Parathyroid adenoma (tissue), 2 donors: ENCODE measurements at regions not wholly inside any gene's neighbourhood (a gene's known extent, or its start where the extent isn't known, plus 50 kb on each side); places are given as distances from the start of the nearest gene placed in this dataset.

Experiments used
- H2AFZ ChIP-seq: fragments of 300-600 bp; sonication (generic); one replicate; pipeline ENCODE4 v1.7.0; 2017; ENCODE audit warnings: antibody characterized with exemption, mild to moderate bottlenecking
- H3K27ac ChIP-seq: fragments of 300-600 bp; sonication (generic); one replicate; pipeline ENCODE4 v1.7.0; 2017
- H3K27me3 ChIP-seq: fragments of 300-600 bp; sonication (generic); one replicate; pipeline ENCODE4 v1.7.0; 2017; ENCODE audit warnings: low read length; ENCODE audit not compliant: control insufficient read depth, insufficient read depth
- H3K36me3 ChIP-seq: fragments of 300-600 bp; sonication (generic); one replicate; pipeline ENCODE4 v1.7.0; 2017; ENCODE audit warnings: low read length; ENCODE audit not compliant: control insufficient read depth, insufficient read depth
- H3K4me1 ChIP-seq: fragments of 300-600 bp; sonication (generic); one replicate; pipeline ENCODE4 v1.7.0; 2017; ENCODE audit warnings: control low read depth
- H3K4me2 ChIP-seq: fragments of 300-600 bp; sonication (generic); one replicate; pipeline ENCODE4 v1.7.0; 2017; ENCODE audit warnings: low read length
- H3K4me3 ChIP-seq: fragments of 300-600 bp; sonication (generic); one replicate; pipeline ENCODE4 v1.7.0; 2017; ENCODE audit warnings: low read depth, low read length
- H3K79me2 ChIP-seq: fragments of 300-600 bp; sonication (generic); one replicate; pipeline ENCODE4 v1.7.0; 2017; ENCODE audit warnings: control low read depth
- H3K9ac ChIP-seq: fragments of 300-600 bp; sonication (generic); one replicate; pipeline ENCODE4 v1.7.0; 2017; ENCODE audit warnings: mild to moderate bottlenecking
- H3K9me3 ChIP-seq: fragments of 300-600 bp; sonication (generic); one replicate; pipeline ENCODE4 v1.7.0; 2017; ENCODE audit warnings: low read length; ENCODE audit not compliant: control insufficient read depth
- TF ChIP-seq, protein P1 (sequence below): fragments of 300-600 bp; sonication (generic); IDR thresholded peaks from one replicate; pipeline ENCODE4 v1.7.0; 2017; ENCODE audit warnings: antibody characterized with exemption, mild to moderate bottlenecking
- donor health status: primary hyperparathyroidism.

DNA sequence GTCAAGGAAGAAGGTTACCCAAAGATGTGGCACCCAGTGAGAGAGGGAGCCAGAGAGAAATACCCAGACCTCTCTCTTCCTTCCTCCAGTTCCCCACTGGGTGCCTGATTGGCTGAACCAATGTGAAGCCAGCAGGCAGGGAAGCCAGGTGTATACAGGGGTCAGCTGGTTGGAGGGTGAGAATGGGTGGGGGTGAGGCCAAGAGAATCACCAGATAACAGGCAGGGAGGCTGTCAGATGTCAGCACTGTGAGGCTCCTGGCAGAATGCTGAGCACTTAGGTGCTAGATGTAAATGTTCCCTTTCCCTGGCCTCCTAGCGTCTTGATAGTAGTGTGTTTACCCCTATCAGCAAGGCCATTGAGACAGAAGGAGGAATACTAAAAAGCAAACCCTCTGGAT is 104.0 kb upstream of the MGAT5 start:
- Histone ChIP-seq H3K4me3 (no peak overlapping the region), H3K4me1 (no peaks in the 10 kb centered on the region), H3K27ac (no peak overlapping the region)

DNA sequence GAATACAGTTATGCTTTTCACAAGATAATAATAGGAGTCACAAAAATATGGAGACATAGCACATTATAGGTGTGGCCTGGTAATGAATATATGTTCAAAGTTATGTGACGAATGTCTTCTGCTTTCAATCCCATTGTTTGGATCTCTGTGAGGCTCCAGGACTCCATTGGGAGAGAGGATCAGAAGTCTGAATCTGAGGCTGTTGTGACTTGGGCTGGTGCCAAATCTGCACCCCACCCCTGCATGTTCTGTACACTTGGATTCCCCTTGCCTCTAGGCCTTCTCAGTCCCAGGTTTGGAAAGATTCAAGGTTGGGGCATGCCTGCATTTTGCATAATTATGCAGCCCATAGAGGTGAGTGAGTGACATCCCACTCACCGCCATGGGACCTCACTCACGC is 103.1 kb upstream of the MGAT5 start:
- TF ChIP-seq, protein P1, sequence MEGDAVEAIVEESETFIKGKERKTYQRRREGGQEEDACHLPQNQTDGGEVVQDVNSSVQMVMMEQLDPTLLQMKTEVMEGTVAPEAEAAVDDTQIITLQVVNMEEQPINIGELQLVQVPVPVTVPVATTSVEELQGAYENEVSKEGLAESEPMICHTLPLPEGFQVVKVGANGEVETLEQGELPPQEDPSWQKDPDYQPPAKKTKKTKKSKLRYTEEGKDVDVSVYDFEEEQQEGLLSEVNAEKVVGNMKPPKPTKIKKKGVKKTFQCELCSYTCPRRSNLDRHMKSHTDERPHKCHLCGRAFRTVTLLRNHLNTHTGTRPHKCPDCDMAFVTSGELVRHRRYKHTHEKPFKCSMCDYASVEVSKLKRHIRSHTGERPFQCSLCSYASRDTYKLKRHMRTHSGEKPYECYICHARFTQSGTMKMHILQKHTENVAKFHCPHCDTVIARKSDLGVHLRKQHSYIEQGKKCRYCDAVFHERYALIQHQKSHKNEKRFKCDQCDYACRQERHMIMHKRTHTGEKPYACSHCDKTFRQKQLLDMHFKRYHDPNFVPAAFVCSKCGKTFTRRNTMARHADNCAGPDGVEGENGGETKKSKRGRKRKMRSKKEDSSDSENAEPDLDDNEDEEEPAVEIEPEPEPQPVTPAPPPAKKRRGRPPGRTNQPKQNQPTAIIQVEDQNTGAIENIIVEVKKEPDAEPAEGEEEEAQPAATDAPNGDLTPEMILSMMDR = no peak
- Histone ChIP-seq H3K4me1 (no peaks in the 10 kb centered on the region), H3K27me3 (no peaks in the 10 kb centered on the region), H3K9me3 (no peaks in the 10 kb centered on the region), H3K79me2 (peaks cover 20% of the 10 kb centered on the region), H3K27ac (no peak overlapping the region), H3K9ac (no peak overlapping the region), H2AFZ (no peak overlapping the region), H3K36me3 (no peaks in the 10 kb centered on the region), H3K4me2 (no peak overlapping the region), H3K4me3 (no peak overlapping the region)

More for the DNA sequence above, 104.0 kb upstream of the MGAT5 start:
- no peak overlapping the region for H2AFZ ChIP-seq
- H3K27me3 ChIP-seq = no peaks in the 10 kb centered on the region
- no peaks in the 10 kb centered on the region for H3K36me3 ChIP-seq
- TF ChIP-seq, protein P1 = no peak
- no peak overlapping the region for H3K4me2 ChIP-seq
- H3K79me2 ChIP-seq = peaks cover 18% of the 10 kb centered on the region
- no peaks in the 10 kb centered on the region for H3K9me3 ChIP-seq
- H3K9ac ChIP-seq = no peak overlapping the region

DNA sequence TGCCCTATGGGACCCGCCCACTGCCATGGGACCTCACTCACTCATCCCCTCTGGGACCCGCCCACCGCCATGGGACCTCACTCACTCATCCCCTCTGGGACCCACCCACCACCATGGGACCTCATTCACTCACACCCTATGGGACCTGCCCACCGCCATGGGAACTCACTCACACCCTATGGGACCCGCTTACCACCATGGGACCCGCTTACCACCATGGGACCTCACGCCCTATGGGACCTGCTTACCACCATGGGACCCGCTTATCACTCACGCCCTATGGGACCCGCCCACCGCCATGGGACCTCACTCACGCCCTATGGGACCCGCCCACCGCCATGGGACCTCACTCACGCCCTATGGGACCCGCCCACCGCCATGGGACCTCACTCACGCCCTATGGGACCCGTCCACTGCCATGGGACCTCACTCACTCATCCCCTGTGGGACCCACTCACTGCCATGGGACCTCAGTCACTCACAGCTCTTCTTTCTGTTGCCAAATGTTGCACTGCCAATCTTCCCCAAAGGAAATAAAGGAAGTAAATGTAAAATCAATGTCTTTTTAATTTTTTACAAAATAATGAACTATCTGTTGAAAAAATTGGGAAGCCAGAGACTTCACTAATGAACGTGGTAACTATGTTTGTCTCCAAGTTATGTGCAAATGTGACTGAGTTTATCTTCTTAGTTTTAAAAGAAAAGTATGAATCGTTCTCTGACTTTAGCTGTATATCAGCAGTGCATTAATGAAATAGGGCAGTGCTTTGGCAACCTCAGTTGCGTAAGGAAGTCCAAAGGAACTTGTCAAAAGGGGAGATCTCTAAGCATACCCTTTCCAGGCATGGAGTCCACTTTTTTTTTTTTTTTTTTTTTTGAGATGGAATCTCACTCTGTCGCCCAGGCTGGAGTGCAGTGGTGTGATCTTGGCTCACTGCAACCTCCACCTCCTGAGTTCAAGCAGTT is 101.5 kb upstream of the MGAT5 start:
- Histone ChIP-seq H3K9me3 (no peaks in the 10 kb centered on the region), H3K36me3 (no peaks in the 10 kb centered on the region), H3K27me3 (no peaks in the 10 kb centered on the region), H3K4me2 (no peak overlapping the region), H3K4me3 (no peak overlapping the region), H2AFZ (no peak overlapping the region), H3K9ac (no peak overlapping the region), H3K79me2 (peaks cover 34% of the 10 kb centered on the region), H3K4me1 (no peaks in the 10 kb centered on the region), H3K27ac (no peak overlapping the region)
- TF ChIP-seq, protein P1 = no peak

DNA sequence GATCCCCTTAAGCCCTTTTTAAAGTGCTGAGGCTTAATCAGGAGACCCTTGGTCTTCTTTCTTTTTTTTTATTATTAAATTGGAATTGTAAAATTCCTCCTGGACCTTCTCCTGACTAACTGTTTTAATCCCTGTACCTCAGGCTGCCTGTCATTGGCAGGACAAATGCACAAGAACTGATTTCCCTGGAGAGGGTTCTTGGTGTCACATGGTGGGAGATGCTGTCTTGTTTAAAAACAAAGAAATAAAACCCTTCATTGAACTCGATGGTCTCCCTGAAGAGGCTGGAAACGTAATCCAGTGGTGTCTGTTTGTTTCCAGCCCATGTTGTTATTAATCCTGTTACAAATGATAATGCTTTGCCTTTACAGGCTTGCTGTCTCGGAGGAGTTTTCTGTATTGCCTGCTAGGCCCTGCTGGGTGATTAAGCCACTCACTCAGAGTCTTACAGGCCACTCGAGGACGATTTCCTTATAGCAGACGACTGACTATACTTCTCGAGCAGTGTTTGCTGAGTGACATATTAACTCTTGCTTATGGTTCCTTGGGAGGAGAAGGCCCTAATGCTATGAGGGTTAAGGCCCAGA is 100.5 kb upstream of the MGAT5 start:
- Histone ChIP-seq H3K4me1 (no peaks in the 10 kb centered on the region), H3K4me3 (no peak overlapping the region), H3K79me2 (peaks cover 45% of the 10 kb centered on the region), H3K4me2 (no peak overlapping the region), H3K36me3 (no peaks in the 10 kb centered on the region), H3K9me3 (no peaks in the 10 kb centered on the region), H3K27me3 (no peaks in the 10 kb centered on the region), H3K27ac (no peak overlapping the region), H2AFZ (no peak overlapping the region), H3K9ac (no peak overlapping the region)
- TF ChIP-seq, protein P1 = no peak
